ENCODE measurements at regions not wholly inside any gene's neighbourhood (a gene's known extent, or its start where the extent isn't known, plus 50 kb on each side); places are given as distances from the start of the nearest gene placed in this dataset.

GRCh38 chr1:219277304-219278105 is 103.8 kb downstream of the LYPLAL1 start:
- TF ChIP-seq, protein P1, sequence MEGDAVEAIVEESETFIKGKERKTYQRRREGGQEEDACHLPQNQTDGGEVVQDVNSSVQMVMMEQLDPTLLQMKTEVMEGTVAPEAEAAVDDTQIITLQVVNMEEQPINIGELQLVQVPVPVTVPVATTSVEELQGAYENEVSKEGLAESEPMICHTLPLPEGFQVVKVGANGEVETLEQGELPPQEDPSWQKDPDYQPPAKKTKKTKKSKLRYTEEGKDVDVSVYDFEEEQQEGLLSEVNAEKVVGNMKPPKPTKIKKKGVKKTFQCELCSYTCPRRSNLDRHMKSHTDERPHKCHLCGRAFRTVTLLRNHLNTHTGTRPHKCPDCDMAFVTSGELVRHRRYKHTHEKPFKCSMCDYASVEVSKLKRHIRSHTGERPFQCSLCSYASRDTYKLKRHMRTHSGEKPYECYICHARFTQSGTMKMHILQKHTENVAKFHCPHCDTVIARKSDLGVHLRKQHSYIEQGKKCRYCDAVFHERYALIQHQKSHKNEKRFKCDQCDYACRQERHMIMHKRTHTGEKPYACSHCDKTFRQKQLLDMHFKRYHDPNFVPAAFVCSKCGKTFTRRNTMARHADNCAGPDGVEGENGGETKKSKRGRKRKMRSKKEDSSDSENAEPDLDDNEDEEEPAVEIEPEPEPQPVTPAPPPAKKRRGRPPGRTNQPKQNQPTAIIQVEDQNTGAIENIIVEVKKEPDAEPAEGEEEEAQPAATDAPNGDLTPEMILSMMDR (IDR thresholded peaks at IDR 0.05 in 4 of 5, conservative IDR thresholded peaks at IDR 0.05 in 1 of 5): no peak
- TF ChIP-seq POLR2A (IDR thresholded peaks at IDR 0.05): no peak
